SK-N-SH treated with all-trans-retinoic acid at 6 μM for 48 hours (cell line): ENCODE measurements at regions not wholly inside any gene's neighbourhood (a gene's known extent, or its start where the extent isn't known, plus 50 kb on each side); places are given as distances from the start of the nearest gene placed in this dataset.

ENCODE experiments used
- BACH2 ChIP-seq: fragments of 250-450 bp; sonication (Bioruptor Pico); IDR thresholded peaks from 2 replicates; pipeline ENCODE4 v1.9.0; 2021; ENCODE audit warnings: mild to moderate bottlenecking, borderline replicate concordance
- ESRRG ChIP-seq: fragments of 250-450 bp; sonication (Bioruptor Pico); IDR thresholded peaks from 2 replicates; pipeline ENCODE4 v1.6.1; 2021; ENCODE audit warnings: mild to moderate bottlenecking
- ISL1 ChIP-seq: fragments of 250-450 bp; sonication (Bioruptor Pico); IDR thresholded peaks from 2 replicates; pipeline ENCODE4 v2.1.2; 2022; ENCODE audit warnings: mild to moderate bottlenecking, moderate library complexity
- RARB ChIP-seq: fragments of 250-450 bp; sonication (Bioruptor Pico); IDR thresholded peaks from 2 replicates; pipeline ENCODE4 v1.8.0; 2021; ENCODE audit warnings: mild to moderate bottlenecking, moderate library complexity
- TCF4 ChIP-seq: fragments of 250-450 bp; sonication (Bioruptor Pico); IDR thresholded peaks from 2 replicates; pipeline ENCODE4 v1.8.0; 2021; ENCODE audit warnings: mild to moderate bottlenecking, moderate library complexity, borderline replicate concordance
- ZFP3 ChIP-seq: fragments of 250-450 bp; sonication (Bioruptor Pico); IDR thresholded peaks from 2 replicates; pipeline ENCODE4 v1.5.0; 2020; ENCODE audit warnings: mild to moderate bottlenecking, moderate library complexity
- ZFP30 ChIP-seq: fragments of 450-650 bp; formaldehyde crosslinking; IDR thresholded peaks from 2 replicates; pipeline ENCODE4 v1.5.0; 2022; ENCODE audit warnings: mild to moderate bottlenecking, moderate library complexity
- ZNF565 ChIP-seq: fragments of 450-650 bp; formaldehyde crosslinking; conservative IDR thresholded peaks from 2 replicates; pipeline ENCODE4 v1.5.0; 2020; ENCODE audit warnings: low read depth, mild to moderate bottlenecking, moderate library complexity
- ZNF8 ChIP-seq: fragments of 450-650 bp; formaldehyde crosslinking; IDR thresholded peaks from 2 replicates; pipeline ENCODE4 v1.5.0; 2020; ENCODE audit warnings: mild to moderate bottlenecking, moderate library complexity
- TF ChIP-seq, protein P1 (sequence below): fragments of 250-450 bp; sonication (Bioruptor Pico); IDR thresholded peaks from 2 replicates; pipeline ENCODE4 v1.8.0; 2020; ENCODE audit warnings: mild to moderate bottlenecking, moderate library complexity, borderline replicate concordance
- TF ChIP-seq, protein P2 (sequence below): fragments of 250-450 bp; sonication (Bioruptor Pico); IDR thresholded peaks from 2 replicates; pipeline ENCODE4 v1.8.0; 2021; ENCODE audit warnings: low read depth, mild to moderate bottlenecking, moderate library complexity, borderline replicate concordance
- TF ChIP-seq, protein P3 (sequence below): fragments of 250-450 bp; sonication (Bioruptor Pico); IDR thresholded peaks from 2 replicates; pipeline ENCODE4 v1.5.1; 2021; ENCODE audit warnings: mild to moderate bottlenecking, moderate library complexity

DNA sequence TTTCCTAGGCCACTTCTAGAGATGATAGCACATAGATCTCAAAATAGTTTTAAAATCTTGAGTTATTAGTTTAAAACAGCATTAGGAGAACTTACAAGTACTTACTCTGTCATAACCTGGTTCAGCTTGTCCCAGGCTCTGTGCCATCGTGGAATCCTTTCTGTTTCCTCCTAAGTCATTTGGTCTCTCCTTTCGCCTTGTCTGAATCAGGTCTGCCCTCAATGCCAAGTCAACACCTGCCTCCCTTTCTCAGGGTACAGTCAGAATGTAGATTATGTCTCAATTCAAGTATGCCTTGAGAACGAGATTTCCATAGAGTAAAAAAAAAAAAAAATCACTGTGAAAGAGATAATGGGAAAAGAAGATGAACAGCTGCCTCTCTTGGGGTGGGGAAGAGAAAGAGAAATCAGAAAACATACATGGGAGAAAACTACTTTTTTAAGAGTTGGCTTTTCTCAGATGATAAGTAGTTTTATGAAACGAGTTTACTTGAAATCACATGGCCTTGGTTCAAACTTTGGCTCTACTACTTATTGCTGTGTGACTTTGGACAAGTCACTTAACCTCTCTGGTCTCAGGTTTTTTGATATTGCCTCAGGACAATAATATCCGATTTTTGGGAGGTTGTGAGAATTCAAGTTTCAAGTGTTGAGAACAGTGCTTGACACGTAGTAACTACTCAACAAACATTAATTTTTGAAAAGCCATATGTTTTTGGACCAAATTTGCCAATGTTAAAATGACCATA, 219.8 kb downstream of the SQOR start:
- no peak for TF ChIP-seq BACH2 (CRISPR knock-in tag)
- no peak for TF ChIP-seq ZFP30 (CRISPR knock-in tag)
- TF ChIP-seq, protein P1, sequence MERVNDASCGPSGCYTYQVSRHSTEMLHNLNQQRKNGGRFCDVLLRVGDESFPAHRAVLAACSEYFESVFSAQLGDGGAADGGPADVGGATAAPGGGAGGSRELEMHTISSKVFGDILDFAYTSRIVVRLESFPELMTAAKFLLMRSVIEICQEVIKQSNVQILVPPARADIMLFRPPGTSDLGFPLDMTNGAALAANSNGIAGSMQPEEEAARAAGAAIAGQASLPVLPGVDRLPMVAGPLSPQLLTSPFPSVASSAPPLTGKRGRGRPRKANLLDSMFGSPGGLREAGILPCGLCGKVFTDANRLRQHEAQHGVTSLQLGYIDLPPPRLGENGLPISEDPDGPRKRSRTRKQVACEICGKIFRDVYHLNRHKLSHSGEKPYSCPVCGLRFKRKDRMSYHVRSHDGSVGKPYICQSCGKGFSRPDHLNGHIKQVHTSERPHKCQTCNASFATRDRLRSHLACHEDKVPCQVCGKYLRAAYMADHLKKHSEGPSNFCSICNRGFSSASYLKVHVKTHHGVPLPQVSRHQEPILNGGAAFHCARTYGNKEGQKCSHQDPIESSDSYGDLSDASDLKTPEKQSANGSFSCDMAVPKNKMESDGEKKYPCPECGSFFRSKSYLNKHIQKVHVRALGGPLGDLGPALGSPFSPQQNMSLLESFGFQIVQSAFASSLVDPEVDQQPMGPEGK (CRISPR knock-in tag): no peak
- no peak for TF ChIP-seq ZFP3 (CRISPR knock-in tag)
- TF ChIP-seq, protein P2, sequence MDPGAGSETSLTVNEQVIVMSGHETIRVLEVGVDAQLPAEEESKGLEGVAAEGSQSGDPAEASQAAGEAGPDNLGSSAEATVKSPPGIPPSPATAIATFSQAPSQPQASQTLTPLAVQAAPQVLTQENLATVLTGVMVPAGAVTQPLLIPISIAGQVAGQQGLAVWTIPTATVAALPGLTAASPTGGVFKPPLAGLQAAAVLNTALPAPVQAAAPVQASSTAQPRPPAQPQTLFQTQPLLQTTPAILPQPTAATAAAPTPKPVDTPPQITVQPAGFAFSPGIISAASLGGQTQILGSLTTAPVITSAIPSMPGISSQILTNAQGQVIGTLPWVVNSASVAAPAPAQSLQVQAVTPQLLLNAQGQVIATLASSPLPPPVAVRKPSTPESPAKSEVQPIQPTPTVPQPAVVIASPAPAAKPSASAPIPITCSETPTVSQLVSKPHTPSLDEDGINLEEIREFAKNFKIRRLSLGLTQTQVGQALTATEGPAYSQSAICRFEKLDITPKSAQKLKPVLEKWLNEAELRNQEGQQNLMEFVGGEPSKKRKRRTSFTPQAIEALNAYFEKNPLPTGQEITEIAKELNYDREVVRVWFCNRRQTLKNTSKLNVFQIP (CRISPR knock-in tag): no peak
- no peak for TF ChIP-seq RARB
- TF ChIP-seq ESRRG (CRISPR knock-in tag): no peak
- TF ChIP-seq TCF4 (CRISPR knock-in tag): no peak
- no peak for TF ChIP-seq ZNF565 (CRISPR knock-in tag)
- TF ChIP-seq ZNF8 (CRISPR knock-in tag): no peak
- no peak for TF ChIP-seq ISL1
- TF ChIP-seq, protein P3, sequence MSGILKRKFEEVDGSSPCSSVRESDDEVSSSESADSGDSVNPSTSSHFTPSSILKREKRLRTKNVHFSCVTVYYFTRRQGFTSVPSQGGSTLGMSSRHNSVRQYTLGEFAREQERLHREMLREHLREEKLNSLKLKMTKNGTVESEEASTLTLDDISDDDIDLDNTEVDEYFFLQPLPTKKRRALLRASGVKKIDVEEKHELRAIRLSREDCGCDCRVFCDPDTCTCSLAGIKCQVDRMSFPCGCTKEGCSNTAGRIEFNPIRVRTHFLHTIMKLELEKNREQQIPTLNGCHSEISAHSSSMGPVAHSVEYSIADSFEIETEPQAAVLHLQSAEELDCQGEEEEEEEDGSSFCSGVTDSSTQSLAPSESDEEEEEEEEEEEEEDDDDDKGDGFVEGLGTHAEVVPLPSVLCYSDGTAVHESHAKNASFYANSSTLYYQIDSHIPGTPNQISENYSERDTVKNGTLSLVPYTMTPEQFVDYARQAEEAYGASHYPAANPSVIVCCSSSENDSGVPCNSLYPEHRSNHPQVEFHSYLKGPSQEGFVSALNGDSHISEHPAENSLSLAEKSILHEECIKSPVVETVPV (CRISPR knock-in tag): no peak
